ENCODE measurements at regions not wholly inside any gene's neighbourhood (a gene's known extent, or its start where the extent isn't known, plus 50 kb on each side); places are given as distances from the start of the nearest gene placed in this dataset.

DNA sequence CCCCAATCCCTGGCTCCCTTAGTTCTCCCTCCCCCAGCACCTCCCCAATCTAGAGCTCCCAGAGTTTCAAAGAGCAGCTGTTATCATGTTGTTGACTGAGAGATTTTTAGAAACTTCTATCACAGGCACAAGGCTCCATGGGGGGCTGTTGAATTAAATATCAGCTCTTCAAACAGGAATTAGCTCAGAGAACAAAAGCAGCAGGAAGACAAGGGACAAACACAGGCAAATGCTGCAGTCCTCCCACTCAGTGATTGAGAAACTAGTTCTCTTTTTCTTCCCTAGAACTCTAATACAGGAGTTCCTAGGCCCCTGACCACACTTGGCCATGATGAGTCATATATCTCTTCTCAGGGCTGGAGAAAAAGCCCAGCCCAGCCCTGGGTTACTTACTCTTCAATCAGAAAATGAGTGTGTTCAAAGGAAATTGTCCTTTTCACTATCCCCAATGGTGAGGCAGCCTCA is 262.1 kb downstream of the IGSF11 start:
- TF ChIP-seq EZH2phosphoT487 (IDR thresholded peaks at IDR 0.05; ENCODE audit: low read length) (no peak), EZH2 (optimal IDR thresholded peaks at IDR 0.05; ENCODE audit: low read depth, low read length) (no peak), CTCF (IDR thresholded peaks at IDR 0.05; ENCODE audit: low read length) (no peak)
- no peaks in the 10 kb centered on the region for H3K79me2 ChIP-seq (ENCODE audit: low read length)
- no peaks in the 10 kb centered on the region for H3K9me2 ChIP-seq (replicated peaks; ENCODE audit: insufficient read depth, low read length)
- no peak overlapping the region for H3K27ac ChIP-seq (ENCODE audit: low read length)
- no peaks in the 10 kb centered on the region for H3F3A ChIP-seq (ENCODE audit: insufficient read depth, low read length)
- H3K9ac ChIP-seq (ENCODE audit: low read length) = no peak overlapping the region
- H3K36me3 ChIP-seq (replicated peaks; ENCODE audit: insufficient read depth, low read length) = no peaks in the 10 kb centered on the region
- no peaks in the 10 kb centered on the region for H3K9me3 ChIP-seq (replicated peaks; ENCODE audit: insufficient read depth, low read length)
- H2AFZ ChIP-seq (ENCODE audit: low read length) = no peak overlapping the region
- no peaks in the 10 kb centered on the region for H4K20me1 ChIP-seq (ENCODE audit: insufficient read depth, low read length)
- no peak for DNase-seq
- no peak overlapping the region for H3K4me2 ChIP-seq (ENCODE audit: low read depth, low read length)
- no peaks in the 10 kb centered on the region for H3K4me1 ChIP-seq (ENCODE audit: low read length)
- H3K4me3 ChIP-seq (ENCODE audit: low read length) = no peak overlapping the region
- H3K27me3 ChIP-seq (replicated peaks; ENCODE audit: insufficient read depth, low read length) = no peaks in the 10 kb centered on the region

DNA sequence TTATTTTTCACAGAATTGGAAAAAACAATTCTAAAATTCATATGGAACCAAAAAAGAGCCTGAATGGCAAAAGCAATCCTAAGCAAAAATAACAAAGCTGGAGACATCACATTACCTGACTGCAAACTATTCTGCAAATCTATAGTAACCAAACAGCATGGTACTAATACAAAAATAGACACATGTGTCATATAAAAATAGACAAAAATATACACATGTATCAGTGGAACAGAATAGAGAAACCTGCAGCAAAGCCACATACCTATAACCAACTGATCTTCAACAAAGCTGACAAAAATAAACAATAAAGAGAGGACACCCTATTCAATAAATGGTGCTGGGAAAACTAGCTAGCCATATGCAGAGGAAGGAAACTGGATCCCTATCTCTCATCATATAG is 259.6 kb downstream of the IGSF11 start:
- Histone ChIP-seq H3K9me3 (replicated peaks; ENCODE audit: insufficient read depth, low read length) (no peaks in the 10 kb centered on the region), H3K79me2 (ENCODE audit: low read length) (no peaks in the 10 kb centered on the region), H4K20me1 (ENCODE audit: insufficient read depth, low read length) (no peaks in the 10 kb centered on the region), H2AFZ (ENCODE audit: low read length) (no peak overlapping the region), H3K36me3 (replicated peaks; ENCODE audit: insufficient read depth, low read length) (no peaks in the 10 kb centered on the region), H3K4me2 (ENCODE audit: low read depth, low read length) (no peak overlapping the region), H3F3A (ENCODE audit: insufficient read depth, low read length) (no peaks in the 10 kb centered on the region), H3K27me3 (replicated peaks; ENCODE audit: insufficient read depth, low read length) (no peaks in the 10 kb centered on the region), H3K9ac (ENCODE audit: low read length) (no peak overlapping the region), H3K4me3 (ENCODE audit: low read length) (no peak overlapping the region), H3K4me1 (ENCODE audit: low read length) (no peaks in the 10 kb centered on the region), H3K9me2 (replicated peaks; ENCODE audit: insufficient read depth, low read length) (no peaks in the 10 kb centered on the region), H3K27ac (ENCODE audit: low read length) (no peak overlapping the region)
- no peak for DNase-seq
- TF ChIP-seq EZH2phosphoT487 (IDR thresholded peaks at IDR 0.05; ENCODE audit: low read length) (no peak), CTCF (IDR thresholded peaks at IDR 0.05; ENCODE audit: low read length) (no peak), EZH2 (optimal IDR thresholded peaks at IDR 0.05; ENCODE audit: low read depth, low read length) (no peak)

DNA sequence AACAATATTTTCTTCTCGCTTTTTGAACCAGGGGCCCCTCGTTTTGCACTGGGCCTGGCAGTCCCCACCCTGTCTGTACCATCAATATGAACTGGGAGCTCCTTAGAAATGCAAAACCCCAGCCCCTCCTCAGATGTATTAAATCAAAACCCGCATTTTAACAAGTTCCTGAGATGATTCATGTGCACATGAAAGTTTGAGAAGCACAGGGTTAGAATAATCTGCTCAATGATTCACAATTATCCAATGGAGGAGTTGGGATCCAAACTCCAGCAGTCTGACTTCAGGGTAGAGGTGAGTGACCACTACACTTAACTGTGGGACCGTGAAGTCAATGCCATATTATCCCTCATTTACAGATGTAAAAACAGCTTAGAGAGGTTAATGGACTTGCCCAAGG is 256.4 kb downstream of the IGSF11 start:
- Histone ChIP-seq H3K4me1 (ENCODE audit: low read length) (no peaks in the 10 kb centered on the region), H3F3A (ENCODE audit: insufficient read depth, low read length) (no peaks in the 10 kb centered on the region), H3K4me3 (ENCODE audit: low read length) (no peak overlapping the region), H2AFZ (ENCODE audit: low read length) (no peak overlapping the region), H3K4me2 (ENCODE audit: low read depth, low read length) (no peak overlapping the region), H3K9me2 (replicated peaks; ENCODE audit: insufficient read depth, low read length) (no peaks in the 10 kb centered on the region), H4K20me1 (ENCODE audit: insufficient read depth, low read length) (no peaks in the 10 kb centered on the region), H3K36me3 (replicated peaks; ENCODE audit: insufficient read depth, low read length) (no peaks in the 10 kb centered on the region), H3K27ac (ENCODE audit: low read length) (no peak overlapping the region), H3K9me3 (replicated peaks; ENCODE audit: insufficient read depth, low read length) (no peaks in the 10 kb centered on the region), H3K79me2 (ENCODE audit: low read length) (no peaks in the 10 kb centered on the region), H3K27me3 (replicated peaks; ENCODE audit: insufficient read depth, low read length) (no peaks in the 10 kb centered on the region), H3K9ac (ENCODE audit: low read length) (no peak overlapping the region)
- DNase-seq = no peak
- TF ChIP-seq EZH2phosphoT487 (IDR thresholded peaks at IDR 0.05; ENCODE audit: low read length) (no peak), CTCF (IDR thresholded peaks at IDR 0.05; ENCODE audit: low read length) (no peak)

All from MM.1S (cell line).